Ishikawa (cell line): ENCODE measurements at regions not wholly inside any gene's neighbourhood (a gene's known extent, or its start where the extent isn't known, plus 50 kb on each side); places are given as distances from the start of the nearest gene placed in this dataset.

Experiments used
- CEBPB ChIP-seq: IDR thresholded peaks from 2 replicates; pipeline ENCODE4 v1.6.1; 2012
- CREB1 ChIP-seq: IDR thresholded peaks from 2 replicates; pipeline ENCODE4 v1.6.1; 2012; ENCODE audit warnings: low read depth
- EGR1 ChIP-seq: IDR thresholded peaks from 2 replicates; pipeline ENCODE4 v1.6.1; 2012
- EP300 ChIP-seq: IDR thresholded peaks from 2 replicates; pipeline ENCODE4 v1.6.1; 2012; ENCODE audit warnings: borderline replicate concordance
- FOXM1 ChIP-seq: IDR thresholded peaks from 2 replicates; pipeline ENCODE4 v1.6.1; 2012; ENCODE audit warnings: low read depth, borderline replicate concordance
- MAX ChIP-seq: IDR thresholded peaks from 2 replicates; pipeline ENCODE4 v1.6.1; 2012
- RAD21 ChIP-seq: IDR thresholded peaks from 2 replicates; pipeline ENCODE4 v1.6.1; 2012; ENCODE audit warnings: low read depth
- REST ChIP-seq: IDR thresholded peaks from 2 replicates; pipeline ENCODE4 v1.6.1; 2012; ENCODE audit warnings: low read depth, mild to moderate bottlenecking
- TAF1 ChIP-seq: IDR thresholded peaks from 2 replicates; pipeline ENCODE4 v1.6.1; 2012; ENCODE audit warnings: low read depth, mild to moderate bottlenecking
- TCF12 ChIP-seq: IDR thresholded peaks from 2 replicates; pipeline ENCODE4 v1.6.1; 2012; ENCODE audit warnings: low read depth
- TEAD4 ChIP-seq: IDR thresholded peaks from 2 replicates; pipeline ENCODE4 v1.6.1; 2012
- YY1 ChIP-seq: IDR thresholded peaks from 2 replicates; pipeline ENCODE4 v1.6.1; 2012; ENCODE audit warnings: low read depth
- ZBTB7A ChIP-seq: IDR thresholded peaks from 2 replicates; pipeline ENCODE4 v1.6.1; 2012; ENCODE audit warnings: low read depth
- TF ChIP-seq, protein P1 (sequence below): IDR thresholded peaks from 2 replicates; pipeline ENCODE4 v1.6.1; 2012

DNA sequence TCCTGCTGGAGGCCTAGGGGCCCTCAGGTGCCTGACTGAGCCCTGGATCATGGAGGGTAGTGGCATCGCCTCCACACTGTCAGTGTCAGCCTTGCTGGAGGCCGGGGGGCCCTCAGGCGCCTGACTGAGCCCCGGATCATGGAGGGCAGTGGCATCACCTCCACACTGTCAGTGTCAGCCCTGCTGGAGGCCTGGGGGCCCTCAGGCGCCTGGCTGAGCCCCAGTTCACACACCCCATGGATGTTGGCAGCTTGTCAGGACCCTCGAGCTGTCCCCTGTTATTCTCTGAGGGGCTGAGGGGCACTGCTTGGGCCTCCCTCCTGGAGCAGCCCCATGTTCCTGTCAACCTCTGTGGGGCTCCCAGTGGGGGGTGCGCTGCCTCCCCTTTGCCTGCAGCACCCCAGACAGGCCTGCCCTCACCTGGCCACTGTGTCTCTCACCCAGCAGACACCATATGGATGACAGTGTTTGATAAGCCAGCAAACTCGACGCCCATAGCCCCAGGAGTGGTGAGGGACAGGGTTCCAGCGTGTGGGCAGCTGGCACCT, 197.6 kb downstream of the LIPI start:
- TF ChIP-seq YY1 = no peak
- TF ChIP-seq CEBPB = no peak
- no peak for TF ChIP-seq CREB1
- no peak for TF ChIP-seq MAX
- no peak for TF ChIP-seq TEAD4
- TF ChIP-seq RAD21 = no peak
- no peak for TF ChIP-seq REST
- no peak for TF ChIP-seq TAF1
- TF ChIP-seq EP300 = no peak
- TF ChIP-seq, protein P1, sequence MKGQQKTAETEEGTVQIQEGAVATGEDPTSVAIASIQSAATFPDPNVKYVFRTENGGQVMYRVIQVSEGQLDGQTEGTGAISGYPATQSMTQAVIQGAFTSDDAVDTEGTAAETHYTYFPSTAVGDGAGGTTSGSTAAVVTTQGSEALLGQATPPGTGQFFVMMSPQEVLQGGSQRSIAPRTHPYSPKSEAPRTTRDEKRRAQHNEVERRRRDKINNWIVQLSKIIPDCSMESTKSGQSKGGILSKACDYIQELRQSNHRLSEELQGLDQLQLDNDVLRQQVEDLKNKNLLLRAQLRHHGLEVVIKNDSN = no peak
- TF ChIP-seq EGR1 = no peak
- TF ChIP-seq FOXM1 = no peak
- TF ChIP-seq ZBTB7A = no peak
- no peak for TF ChIP-seq TCF12
